ENCODE measurements at regions not wholly inside any gene's neighbourhood (a gene's known extent, or its start where the extent isn't known, plus 50 kb on each side); places are given as distances from the start of the nearest gene placed in this dataset.

- Histone ChIP-seq H3K27ac (ENCODE audit: low read depth, low read length) (no peak overlapping the region), H3K27me3 (ENCODE audit: low read length) (no peaks in the 10 kb centered on the region), H3K36me3 (ENCODE audit: low read length) (no peaks in the 10 kb centered on the region), H3K4me2 (ENCODE audit: low read depth, low read length, poor library complexity, severe bottlenecking) (no peak overlapping the region), H3K9me2 (replicated peaks; ENCODE audit: insufficient read depth, low read length) (no peaks in the 10 kb centered on the region), H2AFZ (ENCODE audit: low read depth, low read length, severe bottlenecking) (no peak overlapping the region), H3K4me3 (ENCODE audit: insufficient read depth, low read length, poor library complexity, severe bottlenecking) (no peak overlapping the region), H3K9me3 (ENCODE audit: insufficient read depth, low read length) (no peaks in the 10 kb centered on the region), H4K20me1 (ENCODE audit: low read depth, low read length) (no peaks in the 10 kb centered on the region), H3F3A (ENCODE audit: insufficient read depth) (no peaks in the 10 kb centered on the region), H3K79me2 (ENCODE audit: insufficient read depth, low read length) (no peaks in the 10 kb centered on the region), H3K9ac (ENCODE audit: low read length) (no peak overlapping the region)
- no peak for TF ChIP-seq EZH2phosphoT487 (conservative IDR thresholded peaks at IDR 0.05; ENCODE audit: low read length)
- TF ChIP-seq CTCF (IDR thresholded peaks at IDR 0.05; ENCODE audit: insufficient read depth, low read length, poor library complexity, severe bottlenecking): no peak
Observed at GRCh38 chr5:120767178-120767820, 303.2 kb downstream of the PRR16 start.

- TF ChIP-seq EZH2phosphoT487 (conservative IDR thresholded peaks at IDR 0.05; ENCODE audit: low read length): no peak
- no peak for TF ChIP-seq CTCF (IDR thresholded peaks at IDR 0.05; ENCODE audit: insufficient read depth, low read length, poor library complexity, severe bottlenecking)
- H2AFZ ChIP-seq (ENCODE audit: low read depth, low read length, severe bottlenecking): no peak overlapping the region
Observed at GRCh38 chr5:120769312-120769872, 305.3 kb downstream of the PRR16 start.

GRCh38 chr5:120771202-120771601 lies 307.1 kb downstream of the PRR16 start:
- no peaks in the 10 kb centered on the region for H3K9me3 ChIP-seq (ENCODE audit: insufficient read depth, low read length)
- H3F3A ChIP-seq (ENCODE audit: insufficient read depth): no peaks in the 10 kb centered on the region
- no peaks in the 10 kb centered on the region for H4K20me1 ChIP-seq (ENCODE audit: low read depth, low read length)
- no peak overlapping the region for H3K4me2 ChIP-seq (ENCODE audit: low read depth, low read length, poor library complexity, severe bottlenecking)
- H3K9ac ChIP-seq (ENCODE audit: low read length): no peak overlapping the region
- H3K9me2 ChIP-seq (replicated peaks; ENCODE audit: insufficient read depth, low read length): no peaks in the 10 kb centered on the region; the same call in 1 of the 2 replicates
- H3K27me3 ChIP-seq (ENCODE audit: low read length): no peaks in the 10 kb centered on the region
- no peaks in the 10 kb centered on the region for H3K79me2 ChIP-seq (ENCODE audit: insufficient read depth, low read length)
- TF ChIP-seq CTCF (IDR thresholded peaks at IDR 0.05; ENCODE audit: insufficient read depth, low read length, poor library complexity, severe bottlenecking): no peak
- no peaks in the 10 kb centered on the region for H3K36me3 ChIP-seq (ENCODE audit: low read length)
- no peak overlapping the region for H3K27ac ChIP-seq (ENCODE audit: low read depth, low read length)
- H2AFZ ChIP-seq (ENCODE audit: low read depth, low read length, severe bottlenecking): no peak overlapping the region
- H3K4me3 ChIP-seq (ENCODE audit: insufficient read depth, low read length, poor library complexity, severe bottlenecking): no peak overlapping the region

More at GRCh38 chr5:120769312-120769872, 305.3 kb downstream of the PRR16 start:
- no peaks in the 10 kb centered on the region for H3K36me3 ChIP-seq (ENCODE audit: low read length)
- no peak overlapping the region for H3K4me3 ChIP-seq (ENCODE audit: insufficient read depth, low read length, poor library complexity, severe bottlenecking)
- H3K9ac ChIP-seq (ENCODE audit: low read length): no peak overlapping the region
- H3K9me3 ChIP-seq (ENCODE audit: insufficient read depth, low read length): no peaks in the 10 kb centered on the region
- H3K4me2 ChIP-seq (ENCODE audit: low read depth, low read length, poor library complexity, severe bottlenecking): no peak overlapping the region
- no peaks in the 10 kb centered on the region for H4K20me1 ChIP-seq (ENCODE audit: low read depth, low read length)
- H3K27me3 ChIP-seq (ENCODE audit: low read length): no peaks in the 10 kb centered on the region
- no peaks in the 10 kb centered on the region for H3F3A ChIP-seq (ENCODE audit: insufficient read depth)
- no peaks in the 10 kb centered on the region; the same call in 1 of the 2 replicates for H3K9me2 ChIP-seq (replicated peaks; ENCODE audit: insufficient read depth, low read length)
- H3K79me2 ChIP-seq (ENCODE audit: insufficient read depth, low read length): no peaks in the 10 kb centered on the region
- H3K27ac ChIP-seq (ENCODE audit: low read depth, low read length): no peak overlapping the region

Measured in SU-DHL-6 (cell line).